ENCODE measurements at regions not wholly inside any gene's neighbourhood (a gene's known extent, or its start where the extent isn't known, plus 50 kb on each side); places are given as distances from the start of the nearest gene placed in this dataset.
"Not testable (repeated sequence)": the region's sequence is repeated elsewhere in the genome, so short reads cannot be mapped to it uniquely, and the experiment has no call there.

- DNase-seq (ENCODE audit: low spot score): no peak
These were observed 92.3 kb upstream of the CD44 start for GRCh38 chr11:35046681-35047080.

- DNase-seq (ENCODE audit: low spot score): no peak
These were observed 91.8 kb upstream of the CD44 start for GRCh38 chr11:35047179-35047578.

GRCh38 chr11:35047769-35048168 is 91.2 kb upstream of the CD44 start:
- no peak for DNase-seq (ENCODE audit: low spot score)

GRCh38 chr11:35048346-35048745 is 90.6 kb upstream of the CD44 start:
- not testable (repeated sequence) for DNase-seq (ENCODE audit: low spot score)

- no peak for DNase-seq (ENCODE audit: low spot score)
These were observed 89.0 kb upstream of the CD44 start for GRCh38 chr11:35049859-35050531.

GRCh38 chr11:35050541-35050995 is 88.4 kb upstream of the CD44 start:
- DNase-seq (ENCODE audit: low spot score): no peak

GRCh38 chr11:35056391-35057093 is 82.4 kb upstream of the CD44 start:
- DNase-seq (ENCODE audit: low spot score): no peak

- no peak for DNase-seq (ENCODE audit: low spot score)
These were observed 80.9 kb upstream of the CD44 start for GRCh38 chr11:35057926-35058668.

GRCh38 chr11:35058669-35059434 is 80.1 kb upstream of the CD44 start:
- DNase-seq (ENCODE audit: low spot score): no peak

- no peak for DNase-seq (ENCODE audit: low spot score)
These were observed 77.2 kb upstream of the CD44 start for GRCh38 chr11:35061516-35062440.

- DNase-seq (ENCODE audit: low spot score): no peak
These were observed 75.5 kb upstream of the CD44 start for GRCh38 chr11:35063488-35063931.

GRCh38 chr11:35064114-35064800 is 74.7 kb upstream of the CD44 start:
- no peak for DNase-seq (ENCODE audit: low spot score)

GRCh38 chr11:35065566-35065965 is 73.4 kb upstream of the CD44 start:
- DNase-seq (ENCODE audit: low spot score): no peak

- no peak for DNase-seq (ENCODE audit: low spot score)
These were observed 72.9 kb upstream of the CD44 start for GRCh38 chr11:35066030-35066429.

- no peak for DNase-seq (ENCODE audit: low spot score)
These were observed 72.1 kb upstream of the CD44 start for GRCh38 chr11:35066783-35067423.

- DNase-seq (ENCODE audit: low spot score): no peak
These were observed 67.2 kb upstream of the CD44 start for GRCh38 chr11:35071722-35072121.

- DNase-seq (ENCODE audit: low spot score): no peak
These were observed 65.1 kb upstream of the CD44 start for GRCh38 chr11:35073691-35074419.

- no peak for DNase-seq (ENCODE audit: low spot score)
These were observed 62.5 kb upstream of the CD44 start for GRCh38 chr11:35076201-35077100.
